SK-N-SH (cell line): ENCODE measurements at regions not wholly inside any gene's neighbourhood (a gene's known extent, or its start where the extent isn't known, plus 50 kb on each side); places are given as distances from the start of the nearest gene placed in this dataset.

Experiments
- CTCF ChIA-PET: fragments of 300-600, 350-600 bp; formaldehyde crosslinking; extraction: SDS; loops from one replicate; lab custom pipeline; 2021; lab: Yijun Ruan, JAX
- POLR2A ChIA-PET: fragments of 350-600 bp; sonication (Branson Sonifier 250); formaldehyde crosslinking; extraction: SDS; loops from one replicate; lab custom pipeline; 2020; ENCODE audit warnings: antibody characterized with exemption, inconsistent platforms; lab: Yijun Ruan, JAX
- DNase-seq: peaks from one replicate; pipeline ENCODE4 v3.0.0; 2012
- H2AFZ ChIP-seq: fragments of 200-600 bp; sonication (generic); 2 replicates; pipeline ENCODE4 v1.8.1; 2016; ENCODE audit warnings: antibody characterized with exemption, mild to moderate bottlenecking, low read depth
- H3F3A ChIP-seq: fragments of 200-600 bp; sonication (generic); replicated peaks from 2 replicates; pipeline ENCODE3; 2016; ENCODE audit warnings: antibody characterized with exemption, mild to moderate bottlenecking; ENCODE audit not compliant: insufficient read depth
- H3K27ac ChIP-seq, 2 experiments: fragments of 200-500 bp in 1 of 2; fragments of 200-600 bp in 1 of 2; sonication (Bioruptor generic) in 1 of 2; sonication (generic), shearing (Covaris generic) in 1 of 2; 2 replicates each; pipeline versions ENCODE4 v1.5.1 to v1.6.1; 2014 to 2016; ENCODE audit warnings: low read depth in 2 of 2, inconsistent platforms in 1 of 2, low read length in 1 of 2, mild to moderate bottlenecking in 1 of 2, mixed read lengths in 1 of 2
- H3K27me3 ChIP-seq: fragments of 200-600 bp; sonication (generic), shearing (Covaris generic); 2 replicates; pipeline ENCODE4 v1.6.1; 2016; ENCODE audit warnings: mixed run types; ENCODE audit not compliant: insufficient read depth
- H3K36me3 ChIP-seq, 2 experiments: fragments of 200-500 bp in 1 of 2; fragments of 200-600 bp in 1 of 2; sonication (Bioruptor generic) in 1 of 2; sonication (generic) in 1 of 2; replicated peaks in 1 of 2; 2 replicates each; pipeline versions ENCODE3 to v1.5.1; 2014 to 2016; ENCODE audit warnings: low read length in 1 of 2, mild to moderate bottlenecking in 1 of 2; ENCODE audit not compliant: insufficient read depth in 2 of 2, control insufficient read depth in 1 of 2
- H3K4me1 ChIP-seq, 2 experiments: fragments of 200-500 bp in 1 of 2; fragments of 200-600 bp in 1 of 2; sonication (Bioruptor generic) in 1 of 2; sonication (generic), shearing (Covaris generic) in 1 of 2; 2 replicates each; pipeline versions ENCODE4 v1.5.1 to v1.6.1; 2014 to 2016; ENCODE audit warnings: low read depth in 1 of 2, low read length in 1 of 2, mixed run types in 1 of 2; ENCODE audit not compliant: insufficient read depth in 2 of 2, control insufficient read depth in 1 of 2
- H3K4me2 ChIP-seq: fragments of 200-600 bp; sonication (generic), shearing (Covaris generic); 2 replicates; pipeline ENCODE4 v1.6.1; 2017; ENCODE audit warnings: mixed run types
- H3K4me3 ChIP-seq, 2 experiments: fragments of 200-500 bp in 1 of 2; fragments of 200-600 bp in 1 of 2; sonication (Bioruptor generic) in 1 of 2; sonication (generic), shearing (Covaris generic) in 1 of 2; 2 replicates each; pipeline versions ENCODE4 v1.5.1 to v1.8.1; 2014 to 2016; ENCODE audit warnings: low read depth in 2 of 2, inconsistent platforms in 1 of 2, low read length in 1 of 2, mild to moderate bottlenecking in 1 of 2, mixed read lengths in 1 of 2, moderate library complexity in 1 of 2
- H3K79me2 ChIP-seq: fragments of 200-600 bp; sonication (generic); 2 replicates; pipeline ENCODE4 v1.8.1; 2017; ENCODE audit warnings: mild to moderate bottlenecking; ENCODE audit not compliant: insufficient read depth
- H3K9ac ChIP-seq: fragments of 200-600 bp; sonication (generic); 2 replicates; pipeline ENCODE4 v1.6.1; 2017; ENCODE audit warnings: mixed run types
- H3K9me2 ChIP-seq: fragments of 200-600 bp; sonication (generic); 2 replicates; pipeline ENCODE4 v1.6.1; 2017; ENCODE audit warnings: mixed run types
- H3K9me3 ChIP-seq: fragments of 200-600 bp; sonication (generic); 2 replicates; pipeline ENCODE4 v1.6.1; 2017; ENCODE audit warnings: mixed run types, mild to moderate bottlenecking, moderate library complexity
- H4K20me1 ChIP-seq: fragments of 200-600 bp; sonication (generic); 2 replicates; pipeline ENCODE4 v1.6.1; 2017; ENCODE audit warnings: mild to moderate bottlenecking, mixed run types; ENCODE audit not compliant: insufficient read depth
- ELF1 ChIP-seq: IDR thresholded peaks from 2 replicates; pipeline ENCODE4 v1.4.0; 2012
- EP300 ChIP-seq, 2 experiments: IDR thresholded peaks; 2 replicates each; pipeline versions ENCODE4 v1.4.0 to v1.6.1; 2012; ENCODE audit warnings: borderline replicate concordance in 1 of 2, low read depth in 1 of 2, low read length in 1 of 2
- EZH2phosphoT487 ChIP-seq: fragments of 200-600 bp; sonication (generic); IDR thresholded peaks from 2 replicates; pipeline ENCODE4 v1.6.1; 2017; ENCODE audit warnings: low read depth, mixed run types, mild to moderate bottlenecking, antibody characterized with exemption, moderate library complexity, borderline replicate concordance
- FOSL2 ChIP-seq: IDR thresholded peaks from 2 replicates; pipeline ENCODE4 v1.4.0; 2012; ENCODE audit warnings: low read depth, mild to moderate bottlenecking, moderate library complexity, borderline replicate concordance
- FOXM1 ChIP-seq: IDR thresholded peaks from 2 replicates; pipeline ENCODE4 v1.4.0; 2012; ENCODE audit warnings: low read depth, mild to moderate bottlenecking
- GABPA ChIP-seq: IDR thresholded peaks from 2 replicates; pipeline ENCODE4 v1.4.0; 2012; ENCODE audit warnings: low read depth, mild to moderate bottlenecking
- GATA2 ChIP-seq: sonication (generic); formaldehyde crosslinking; IDR thresholded peaks from 2 replicates; pipeline ENCODE4 v1.5.0; 2020; ENCODE audit warnings: mild to moderate bottlenecking, missing genetic modification reagents
- NRF1 ChIP-seq: IDR thresholded peaks from 2 replicates; pipeline ENCODE4 v1.6.1; 2012; ENCODE audit warnings: low read depth, mild to moderate bottlenecking, low read length
- RAD21 ChIP-seq: IDR thresholded peaks from 2 replicates; pipeline ENCODE4 v1.6.1; 2012; ENCODE audit warnings: mild to moderate bottlenecking, low read length
- RFX5 ChIP-seq: IDR thresholded peaks from 2 replicates; pipeline ENCODE4 v1.6.1; 2012; ENCODE audit warnings: mild to moderate bottlenecking, improper control_type of control experiment, low read length
- RXRA ChIP-seq: IDR thresholded peaks from 2 replicates; pipeline ENCODE4 v1.4.0; 2012; ENCODE audit warnings: low read depth, mild to moderate bottlenecking, borderline replicate concordance
- SIN3A ChIP-seq: IDR thresholded peaks from 2 replicates; pipeline ENCODE4 v1.6.1; 2012; ENCODE audit warnings: low read depth, mild to moderate bottlenecking, low read length, moderate library complexity, borderline replicate concordance
- TAF1 ChIP-seq: IDR thresholded peaks from 2 replicates; pipeline ENCODE4 v1.6.1; 2012; ENCODE audit warnings: low read depth, mild to moderate bottlenecking, low read length, moderate library complexity, borderline replicate concordance
- WGBS: methylation state at CpG from one replicate; pipeline ENCODE4 v1.1.6; 2017; ENCODE audit warnings: low lambda C conversion rate; 5-methylcytosine and 5-hydroxymethylcytosine counted together
- TF ChIP-seq, protein P1 (sequence below): IDR thresholded peaks from 2 replicates; pipeline ENCODE4 v1.4.0; 2012; ENCODE audit warnings: low read depth
- TF ChIP-seq, protein P2 (sequence below): IDR thresholded peaks from 2 replicates; pipeline ENCODE4 v1.6.1; 2012; ENCODE audit warnings: mild to moderate bottlenecking, low read depth, low read length, moderate library complexity
- TF ChIP-seq, protein P3 (sequence below): IDR thresholded peaks from 2 replicates; pipeline ENCODE4; 2012
- TF ChIP-seq, protein P4 (sequence below): fragments of 200-600 bp; sonication (generic); IDR thresholded peaks from 2 replicates; pipeline ENCODE4 v1.6.1; 2017; ENCODE audit warnings: antibody characterized with exemption, mild to moderate bottlenecking, moderate library complexity

DNA sequence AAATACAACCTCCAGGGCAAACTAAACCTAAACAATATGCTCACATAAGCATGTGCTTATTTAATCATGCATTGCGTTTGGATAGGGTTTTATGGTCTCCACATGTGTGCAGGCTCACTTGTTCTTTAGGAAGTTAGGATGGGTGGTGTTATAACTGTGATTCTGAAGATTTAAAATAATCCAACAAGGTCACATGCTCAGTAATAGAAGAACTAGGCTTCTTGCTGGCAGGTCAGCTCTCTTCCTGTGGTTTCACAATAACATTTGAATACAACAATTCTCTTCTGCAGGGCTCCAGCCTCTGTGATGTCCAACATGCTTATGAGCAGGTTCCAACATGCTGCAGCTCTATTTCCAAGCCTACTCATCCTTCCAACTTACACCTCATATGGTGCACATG, 84.0 kb downstream of the MYL12B start (continued):
- TF ChIP-seq, protein P1, sequence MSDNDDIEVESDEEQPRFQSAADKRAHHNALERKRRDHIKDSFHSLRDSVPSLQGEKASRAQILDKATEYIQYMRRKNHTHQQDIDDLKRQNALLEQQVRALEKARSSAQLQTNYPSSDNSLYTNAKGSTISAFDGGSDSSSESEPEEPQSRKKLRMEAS, result no peak
- TF ChIP-seq RFX5, result no peak
- no peak for TF ChIP-seq GABPA
- TF ChIP-seq EZH2phosphoT487, result no peak
- no peak for TF ChIP-seq NRF1

DNA sequence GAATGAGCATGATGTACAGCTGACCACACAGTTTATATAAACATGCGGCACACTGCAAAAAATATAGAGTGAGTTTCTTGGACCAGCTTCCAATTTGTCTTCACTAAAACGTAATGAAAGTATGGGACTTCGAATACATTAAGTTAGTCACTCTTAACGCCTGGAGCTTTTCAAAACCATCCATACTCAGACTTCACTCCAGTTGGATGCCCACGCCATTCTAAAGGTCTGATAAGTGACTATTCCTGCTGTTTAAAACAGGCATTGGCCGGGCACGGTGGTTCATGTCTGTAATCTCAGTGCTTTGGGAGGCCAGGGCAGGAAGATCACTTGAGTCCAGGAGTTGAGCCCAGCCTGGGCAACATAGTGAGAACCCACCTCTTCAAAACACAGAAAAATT, 84.6 kb downstream of the MYL12B start:
- H3K27me3 ChIP-seq, result no peaks in the 10 kb centered on the region
- no peak overlapping the region for H3K4me2 ChIP-seq
- no peaks in the 10 kb centered on the region for H3K79me2 ChIP-seq
- no peaks in the 10 kb centered on the region for H3K9me2 ChIP-seq
- POLR2A ChIA-PET, result no interaction called here
- H3K36me3 ChIP-seq, result no peaks in the 10 kb centered on the region
- 46% methylated on average over 7 of the region's 7 CpGs for whole genome bisulfite sequencing
- no peak overlapping the region for H3K4me3 ChIP-seq
- H3K9me3 ChIP-seq, result no peaks in the 10 kb centered on the region
- TF ChIP-seq, protein P2, sequence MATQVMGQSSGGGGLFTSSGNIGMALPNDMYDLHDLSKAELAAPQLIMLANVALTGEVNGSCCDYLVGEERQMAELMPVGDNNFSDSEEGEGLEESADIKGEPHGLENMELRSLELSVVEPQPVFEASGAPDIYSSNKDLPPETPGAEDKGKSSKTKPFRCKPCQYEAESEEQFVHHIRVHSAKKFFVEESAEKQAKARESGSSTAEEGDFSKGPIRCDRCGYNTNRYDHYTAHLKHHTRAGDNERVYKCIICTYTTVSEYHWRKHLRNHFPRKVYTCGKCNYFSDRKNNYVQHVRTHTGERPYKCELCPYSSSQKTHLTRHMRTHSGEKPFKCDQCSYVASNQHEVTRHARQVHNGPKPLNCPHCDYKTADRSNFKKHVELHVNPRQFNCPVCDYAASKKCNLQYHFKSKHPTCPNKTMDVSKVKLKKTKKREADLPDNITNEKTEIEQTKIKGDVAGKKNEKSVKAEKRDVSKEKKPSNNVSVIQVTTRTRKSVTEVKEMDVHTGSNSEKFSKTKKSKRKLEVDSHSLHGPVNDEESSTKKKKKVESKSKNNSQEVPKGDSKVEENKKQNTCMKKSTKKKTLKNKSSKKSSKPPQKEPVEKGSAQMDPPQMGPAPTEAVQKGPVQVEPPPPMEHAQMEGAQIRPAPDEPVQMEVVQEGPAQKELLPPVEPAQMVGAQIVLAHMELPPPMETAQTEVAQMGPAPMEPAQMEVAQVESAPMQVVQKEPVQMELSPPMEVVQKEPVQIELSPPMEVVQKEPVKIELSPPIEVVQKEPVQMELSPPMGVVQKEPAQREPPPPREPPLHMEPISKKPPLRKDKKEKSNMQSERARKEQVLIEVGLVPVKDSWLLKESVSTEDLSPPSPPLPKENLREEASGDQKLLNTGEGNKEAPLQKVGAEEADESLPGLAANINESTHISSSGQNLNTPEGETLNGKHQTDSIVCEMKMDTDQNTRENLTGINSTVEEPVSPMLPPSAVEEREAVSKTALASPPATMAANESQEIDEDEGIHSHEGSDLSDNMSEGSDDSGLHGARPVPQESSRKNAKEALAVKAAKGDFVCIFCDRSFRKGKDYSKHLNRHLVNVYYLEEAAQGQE, result no peak
- TF ChIP-seq EP300 (IDR thresholded peaks at IDR 0.05; ENCODE audit: borderline replicate concordance in 1 of 2, low read depth in 1 of 2, low read length in 1 of 2), result no peak
- TF ChIP-seq GABPA, result no peak
- TF ChIP-seq NRF1, result no peak
- no peak for TF ChIP-seq RAD21
- no peak for TF ChIP-seq RXRA
- no peak for TF ChIP-seq ELF1
- TF ChIP-seq FOXM1, result no peak
- no peak overlapping the region for H2AFZ ChIP-seq
- H3K9ac ChIP-seq, result no peak overlapping the region
- no peaks in the 10 kb centered on the region; a peak in 1 of 4 replicates for H3K4me1 ChIP-seq
- no peaks in the 10 kb centered on the region for H4K20me1 ChIP-seq
- no peaks in the 10 kb centered on the region for H3F3A ChIP-seq
- no peak overlapping the region for H3K27ac ChIP-seq
- no peak for DNase-seq
- CTCF ChIA-PET, result no interaction called here

DNA sequence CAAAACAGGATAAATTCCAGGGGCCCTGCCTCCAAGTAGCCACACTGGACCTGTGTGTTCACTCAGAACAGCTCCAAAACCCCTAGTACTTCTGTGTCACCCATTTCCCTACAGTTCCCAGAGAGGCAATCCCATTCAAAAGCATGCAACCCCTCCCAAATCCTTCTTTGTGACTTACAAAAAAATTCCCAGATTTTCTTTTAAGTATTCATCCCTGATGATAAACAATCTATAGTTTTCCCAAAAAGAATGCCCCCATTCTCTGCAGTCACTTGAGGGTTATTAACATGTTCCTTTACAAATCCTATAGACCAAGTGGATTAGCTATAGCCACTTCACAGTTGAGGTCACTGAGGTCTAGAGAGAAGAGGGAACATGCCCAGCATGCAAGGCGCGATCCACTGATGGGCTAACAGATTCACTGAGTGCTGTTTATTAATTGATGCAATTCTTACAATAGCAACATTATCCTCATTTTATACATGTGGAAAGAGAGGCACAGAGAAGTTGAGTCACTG, 85.4 kb downstream of the MYL12B start:
- ChIA-PET CTCF (no interaction called here), POLR2A (no interaction called here)
- no peaks in the 10 kb centered on the region for H3K27me3 ChIP-seq
- TF ChIP-seq FOSL2, result no peak
- no peak for TF ChIP-seq RAD21
- TF ChIP-seq RFX5, result no peak
- TF ChIP-seq, protein P3, sequence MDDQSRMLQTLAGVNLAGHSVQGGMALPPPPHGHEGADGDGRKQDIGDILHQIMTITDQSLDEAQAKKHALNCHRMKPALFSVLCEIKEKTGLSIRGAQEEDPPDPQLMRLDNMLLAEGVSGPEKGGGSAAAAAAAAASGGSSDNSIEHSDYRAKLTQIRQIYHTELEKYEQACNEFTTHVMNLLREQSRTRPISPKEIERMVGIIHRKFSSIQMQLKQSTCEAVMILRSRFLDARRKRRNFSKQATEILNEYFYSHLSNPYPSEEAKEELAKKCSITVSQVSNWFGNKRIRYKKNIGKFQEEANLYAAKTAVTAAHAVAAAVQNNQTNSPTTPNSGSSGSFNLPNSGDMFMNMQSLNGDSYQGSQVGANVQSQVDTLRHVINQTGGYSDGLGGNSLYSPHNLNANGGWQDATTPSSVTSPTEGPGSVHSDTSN, result no peak
- TF ChIP-seq GATA2 (CRISPR knock-in tag), result no peak
- TF ChIP-seq, protein P1, result no peak
- no peak for TF ChIP-seq TAF1
- TF ChIP-seq FOXM1, result no peak
- no peak for TF ChIP-seq NRF1
- no peak for TF ChIP-seq SIN3A
- TF ChIP-seq, protein P4, sequence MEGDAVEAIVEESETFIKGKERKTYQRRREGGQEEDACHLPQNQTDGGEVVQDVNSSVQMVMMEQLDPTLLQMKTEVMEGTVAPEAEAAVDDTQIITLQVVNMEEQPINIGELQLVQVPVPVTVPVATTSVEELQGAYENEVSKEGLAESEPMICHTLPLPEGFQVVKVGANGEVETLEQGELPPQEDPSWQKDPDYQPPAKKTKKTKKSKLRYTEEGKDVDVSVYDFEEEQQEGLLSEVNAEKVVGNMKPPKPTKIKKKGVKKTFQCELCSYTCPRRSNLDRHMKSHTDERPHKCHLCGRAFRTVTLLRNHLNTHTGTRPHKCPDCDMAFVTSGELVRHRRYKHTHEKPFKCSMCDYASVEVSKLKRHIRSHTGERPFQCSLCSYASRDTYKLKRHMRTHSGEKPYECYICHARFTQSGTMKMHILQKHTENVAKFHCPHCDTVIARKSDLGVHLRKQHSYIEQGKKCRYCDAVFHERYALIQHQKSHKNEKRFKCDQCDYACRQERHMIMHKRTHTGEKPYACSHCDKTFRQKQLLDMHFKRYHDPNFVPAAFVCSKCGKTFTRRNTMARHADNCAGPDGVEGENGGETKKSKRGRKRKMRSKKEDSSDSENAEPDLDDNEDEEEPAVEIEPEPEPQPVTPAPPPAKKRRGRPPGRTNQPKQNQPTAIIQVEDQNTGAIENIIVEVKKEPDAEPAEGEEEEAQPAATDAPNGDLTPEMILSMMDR, result no peak

More for the DNA sequence above, 85.4 kb downstream of the MYL12B start:
- Histone ChIP-seq H3K4me2 (no peak overlapping the region), H4K20me1 (no peaks in the 10 kb centered on the region), H3K9ac (no peak overlapping the region), H3K4me3 (no peak overlapping the region), H3K4me1 (no peaks in the 10 kb centered on the region; a peak in 1 of 4 replicates), H3K36me3 (no peaks in the 10 kb centered on the region), H3K27ac (no peak overlapping the region), H3K79me2 (no peaks in the 10 kb centered on the region), H3K9me3 (no peaks in the 10 kb centered on the region), H3K9me2 (no peaks in the 10 kb centered on the region), H3F3A (no peaks in the 10 kb centered on the region), H2AFZ (no peak overlapping the region)
- 100% methylated on average over 2 of the region's 2 CpGs for WGBS
- no peak for DNase-seq
